ENCODE measurements at regions not wholly inside any gene's neighbourhood (a gene's known extent, or its start where the extent isn't known, plus 50 kb on each side); places are given as distances from the start of the nearest gene placed in this dataset.

- DNase-seq (ENCODE audit: low read depth): no peak
Observed at GRCh38 chr10:89095701-89096391, 105.2 kb downstream of the FAS start.

GRCh38 chr10:89093728-89094127 lies 103.1 kb downstream of the FAS start:
- no peak for DNase-seq (ENCODE audit: low read depth)

- no peak for DNase-seq (ENCODE audit: low read depth)
Observed at GRCh38 chr10:89092981-89093380, 102.4 kb downstream of the FAS start.

GRCh38 chr10:89092439-89092838 lies 101.8 kb downstream of the FAS start:
- DNase-seq (ENCODE audit: low read depth): no peak

GRCh38 chr10:89091496-89091895 lies 100.9 kb downstream of the FAS start:
- DNase-seq (ENCODE audit: low read depth): no peak

GRCh38 chr10:89090756-89091445 lies 100.3 kb downstream of the FAS start:
- no peak for DNase-seq (ENCODE audit: low read depth)

GRCh38 chr10:89086801-89087521 lies 96.4 kb downstream of the FAS start:
- peak; percentile 8 for DNase-seq (ENCODE audit: low read depth)

GRCh38 chr10:89085153-89085552 lies 94.6 kb downstream of the FAS start:
- no peak for DNase-seq (ENCODE audit: low read depth)

GRCh38 chr10:89082086-89082485 lies 91.5 kb downstream of the FAS start:
- DNase-seq (ENCODE audit: low read depth): no peak

- DNase-seq (ENCODE audit: low read depth): no peak
Observed at GRCh38 chr10:89080660-89081059, 90.1 kb downstream of the FAS start.

- no peak for DNase-seq (ENCODE audit: low read depth)
Observed at GRCh38 chr10:89079961-89080360, 89.4 kb downstream of the FAS start.

- DNase-seq (ENCODE audit: low read depth): no peak
Observed at GRCh38 chr10:89078724-89079672, 88.4 kb downstream of the FAS start.

GRCh38 chr10:89076120-89076519 lies 85.5 kb downstream of the FAS start:
- no peak for DNase-seq (ENCODE audit: low read depth)

- no peak for DNase-seq (ENCODE audit: low read depth)
Observed at GRCh38 chr10:89075631-89076030, 85.0 kb downstream of the FAS start.

- no peak for DNase-seq (ENCODE audit: low read depth)
Observed at GRCh38 chr10:89074120-89074519, 83.5 kb downstream of the FAS start.

GRCh38 chr10:89073719-89074118 lies 83.1 kb downstream of the FAS start:
- no peak for DNase-seq (ENCODE audit: low read depth)

- DNase-seq (ENCODE audit: low read depth): no peak
Observed at GRCh38 chr10:89069589-89069988, 79.0 kb downstream of the FAS start.
